GM18861 (cell line): ENCODE measurements at regions not wholly inside any gene's neighbourhood (a gene's known extent, or its start where the extent isn't known, plus 50 kb on each side); places are given as distances from the start of the nearest gene placed in this dataset.
"Not testable (repeated sequence)": the region's sequence is repeated elsewhere in the genome, so short reads cannot be mapped to it uniquely, and the experiment has no call there.

Source experiments
- ATAC-seq: cut with Tn5 transposase; IDR thresholded peaks from one replicate; pipeline ENCODE4 v1.9.1; 2021; ENCODE audit not compliant: unreplicated experiment

DNA sequence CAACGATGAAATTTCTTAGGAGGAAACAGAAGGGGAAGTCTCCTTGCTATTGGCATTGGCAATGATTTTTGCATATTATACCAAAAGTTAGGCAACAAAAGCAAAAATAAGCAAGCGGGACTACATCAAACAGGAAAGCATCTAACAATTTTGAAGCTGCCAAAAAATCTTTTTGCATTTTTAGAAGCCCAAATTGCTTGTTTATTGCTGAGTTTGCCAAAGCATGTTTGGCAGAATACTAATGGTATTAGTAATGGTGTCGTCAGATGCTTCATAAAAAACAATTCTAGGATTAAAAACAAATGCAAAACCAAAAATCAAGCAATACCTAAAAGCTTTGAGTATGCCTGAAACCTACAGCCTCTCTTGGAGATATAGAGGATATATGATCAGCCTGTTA, 80.0 kb downstream of the GALR1 start:
- ATAC-seq = no peak

- no peak for ATAC-seq
These were observed 85.2 kb downstream of the GALR1 start for GRCh38 chr18:77334876-77335275.

DNA sequence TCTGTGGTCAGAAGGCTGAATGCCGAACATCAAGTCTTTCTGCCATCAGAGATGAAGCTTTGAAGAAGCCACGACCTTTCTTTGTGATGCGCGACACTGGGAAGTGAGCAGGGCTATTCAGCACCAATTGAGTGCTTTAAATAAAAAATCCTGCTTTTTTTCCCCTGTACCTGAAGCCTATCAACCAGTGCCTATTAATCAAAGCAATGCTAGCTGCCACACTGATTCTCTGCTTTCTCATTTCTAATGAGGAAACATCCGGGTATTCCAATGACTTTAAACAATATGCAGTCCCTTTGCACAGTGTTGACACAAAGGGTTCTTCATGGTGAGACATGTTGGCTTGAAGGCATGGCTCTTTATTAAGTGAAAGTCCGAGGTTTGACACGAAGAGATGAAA, 88.0 kb downstream of the GALR1 start:
- ATAC-seq = no peak

- no peak for ATAC-seq
These were observed 89.4 kb downstream of the GALR1 start for GRCh38 chr18:77339093-77339492.

GRCh38 chr18:77339623-77340022, 90.0 kb downstream of the GALR1 start:
- no peak for ATAC-seq

DNA sequence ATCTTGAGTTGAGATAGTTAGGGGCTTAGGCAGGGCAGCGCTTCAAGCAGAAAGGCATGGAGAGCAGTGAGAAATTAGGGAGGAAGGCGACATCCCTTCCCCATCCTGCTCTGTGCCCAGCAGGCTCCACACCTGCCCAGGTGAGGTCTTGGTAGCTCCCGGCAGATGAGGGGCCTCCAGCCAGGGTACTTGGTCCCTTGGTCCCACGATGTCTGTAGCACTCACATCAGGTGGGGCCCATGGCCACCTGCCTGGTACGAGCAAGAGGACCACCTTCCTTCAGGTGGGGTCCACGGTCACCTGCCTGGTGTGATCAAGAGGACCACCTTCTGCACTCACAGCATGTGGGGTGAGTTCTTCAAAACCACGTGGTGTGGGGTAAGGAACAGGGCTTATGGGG, 91.2 kb downstream of the GALR1 start:
- no peak for ATAC-seq

DNA sequence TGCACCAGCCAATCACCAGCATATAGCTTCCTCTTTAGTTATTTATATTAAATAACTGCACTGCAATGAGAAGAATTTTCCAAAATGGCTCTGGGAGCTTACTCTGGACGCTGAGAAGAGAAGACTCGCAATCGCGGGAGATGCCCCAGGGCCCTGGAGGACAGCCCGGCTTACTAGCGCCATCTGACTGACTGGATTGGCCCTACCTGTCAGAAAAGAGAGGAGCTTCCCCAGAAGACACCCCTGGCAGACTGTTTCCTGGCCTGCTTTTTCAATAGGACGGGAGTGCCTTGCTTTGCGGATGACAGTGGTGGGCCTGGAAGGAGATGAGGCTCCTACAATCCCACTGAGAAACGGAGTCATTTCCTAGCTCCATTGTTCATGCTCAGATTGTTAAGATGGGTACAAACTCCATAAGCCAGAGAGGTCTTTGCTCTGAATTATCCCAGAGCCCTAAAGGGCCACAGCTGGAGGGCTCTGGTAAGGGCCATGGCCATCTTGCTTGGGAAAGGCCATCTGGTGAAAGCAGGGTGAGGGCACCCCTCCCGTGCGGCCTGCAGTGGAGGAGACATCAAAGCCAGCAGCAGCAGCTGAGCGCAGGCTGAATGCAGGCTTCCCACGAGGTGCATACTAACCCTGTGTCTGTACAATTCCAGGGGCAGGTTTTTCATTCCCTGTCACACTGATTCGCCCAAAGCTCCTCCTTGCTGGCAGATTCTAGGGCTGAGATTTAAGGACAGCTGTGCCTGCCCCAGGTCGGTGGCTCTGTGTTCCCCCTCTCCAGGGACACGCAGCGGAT, 92.1 kb downstream of the GALR1 start:
- ATAC-seq = no peak

- ATAC-seq = no peak
These were observed 93.1 kb downstream of the GALR1 start for GRCh38 chr18:77342736-77343135.

DNA sequence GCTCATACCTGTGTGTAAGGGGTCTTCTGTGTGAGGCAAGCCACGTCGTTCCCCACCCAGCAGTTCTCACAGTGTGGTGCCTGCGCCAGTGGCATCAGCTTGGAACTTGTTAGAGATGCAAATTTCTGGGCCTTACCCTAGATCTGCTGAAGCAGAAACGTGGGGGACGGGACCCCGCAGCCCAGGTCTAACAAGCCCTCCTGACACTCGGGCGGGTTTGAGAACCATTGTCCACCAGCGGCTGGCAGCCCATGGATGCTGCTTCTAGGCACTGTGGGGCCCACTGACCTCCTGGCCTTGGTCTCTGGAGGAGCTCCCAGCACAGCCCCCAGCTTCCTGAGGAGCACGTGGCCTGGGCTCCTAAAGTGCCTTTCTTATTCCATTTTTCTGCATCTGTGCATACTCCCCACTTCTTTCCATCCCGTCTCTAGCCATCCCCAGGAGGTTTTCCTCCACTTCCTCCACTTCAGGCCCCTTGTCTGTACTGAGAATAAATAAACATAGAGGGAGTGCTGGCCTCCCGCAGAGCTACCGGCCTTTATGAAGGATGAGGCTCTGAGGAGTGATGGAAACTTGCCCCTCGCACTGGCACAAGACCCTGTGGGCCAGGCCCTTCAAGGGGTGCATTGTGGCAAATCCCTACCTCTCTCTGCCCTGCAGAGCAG, 94.3 kb downstream of the GALR1 start:
- no peak for ATAC-seq

DNA sequence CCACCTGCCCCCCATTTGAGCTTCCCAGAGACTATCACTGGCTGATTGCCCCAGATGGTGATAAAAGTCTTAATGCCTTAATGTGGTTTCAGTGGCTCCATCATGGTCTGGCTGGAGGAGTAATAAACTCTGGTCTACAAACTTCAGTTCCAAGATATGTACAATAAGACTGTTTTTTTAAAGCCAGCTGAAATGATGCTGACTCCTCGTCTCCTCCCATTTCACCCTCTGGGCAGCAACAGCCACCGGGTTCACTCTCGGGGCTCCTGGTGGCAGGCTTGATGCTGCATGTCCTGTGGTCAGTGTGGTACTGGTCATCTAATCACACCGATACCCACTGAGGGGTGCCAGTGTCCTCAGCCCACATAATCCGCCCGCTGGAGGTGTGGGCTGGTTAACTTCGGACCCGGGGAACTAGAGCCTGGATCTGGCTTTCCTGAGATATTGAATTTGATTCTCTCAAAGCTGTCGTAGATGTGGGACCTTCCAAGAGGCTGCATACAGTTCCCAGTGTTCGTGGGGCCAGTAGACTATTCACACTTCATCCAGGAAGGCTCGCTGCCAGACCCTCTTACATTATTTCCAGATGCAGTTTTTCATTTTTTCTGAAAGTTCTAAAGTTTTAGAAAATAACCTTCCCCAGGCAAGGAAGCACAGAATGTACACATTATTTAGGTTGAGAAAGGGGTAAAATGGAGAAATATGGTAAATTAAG, 95.3 kb downstream of the GALR1 start:
- ATAC-seq = no peak

- no peak for ATAC-seq
These were observed 96.7 kb downstream of the GALR1 start for GRCh38 chr18:77346208-77346810.

- ATAC-seq = not testable (repeated sequence)
These were observed 103.7 kb downstream of the GALR1 start for GRCh38 chr18:77353349-77353748.

- peak; percentile 21 for ATAC-seq
These were observed 110.1 kb downstream of the GALR1 start for GRCh38 chr18:77359561-77360314.

DNA sequence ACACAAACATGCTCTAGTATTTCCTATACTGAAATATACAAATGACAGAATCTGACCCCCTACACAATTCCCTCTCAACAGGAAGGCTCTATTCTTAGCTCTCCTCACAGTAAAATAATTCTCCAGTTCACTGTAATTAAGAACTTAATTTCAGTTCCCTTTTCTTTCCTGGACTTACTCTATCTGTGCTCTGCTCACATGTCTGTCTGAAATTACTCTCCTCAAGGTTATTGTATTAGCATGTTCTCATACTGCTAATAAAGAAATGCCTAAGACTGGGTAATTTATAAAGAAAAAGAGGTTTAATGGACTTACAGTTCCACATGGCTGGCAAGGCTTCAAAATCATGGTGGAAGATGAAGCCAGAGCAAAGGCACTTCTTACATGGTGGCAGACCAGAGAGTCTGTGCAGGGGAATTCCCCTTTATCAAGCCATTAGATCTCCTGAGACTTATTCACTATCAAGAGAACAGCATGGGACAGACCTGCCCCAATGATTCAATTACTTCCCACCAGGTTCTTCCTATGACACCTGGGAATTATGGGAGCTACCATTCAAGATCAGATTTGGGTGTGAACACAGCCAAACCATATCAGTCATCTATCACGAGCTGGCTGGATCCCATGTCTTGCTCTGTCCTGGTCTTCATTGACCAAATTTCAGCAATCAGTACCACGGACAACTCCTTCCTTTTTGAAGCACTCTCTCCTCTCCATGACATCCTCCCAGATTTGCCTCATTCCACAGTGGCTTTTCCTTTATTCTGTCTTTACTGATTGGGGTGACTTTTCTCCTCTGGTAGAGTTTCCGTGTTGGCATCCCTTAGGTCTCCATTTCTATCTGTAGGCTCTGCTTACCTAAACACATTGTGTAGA, 110.9 kb downstream of the GALR1 start:
- ATAC-seq = peak; percentile 55

GRCh38 chr18:77361382-77361781, 111.7 kb downstream of the GALR1 start:
- no peak for ATAC-seq

- ATAC-seq = no peak
These were observed 116.0 kb downstream of the GALR1 start for GRCh38 chr18:77365667-77366066.

GRCh38 chr18:77366067-77366719, 116.5 kb downstream of the GALR1 start:
- ATAC-seq = no peak

DNA sequence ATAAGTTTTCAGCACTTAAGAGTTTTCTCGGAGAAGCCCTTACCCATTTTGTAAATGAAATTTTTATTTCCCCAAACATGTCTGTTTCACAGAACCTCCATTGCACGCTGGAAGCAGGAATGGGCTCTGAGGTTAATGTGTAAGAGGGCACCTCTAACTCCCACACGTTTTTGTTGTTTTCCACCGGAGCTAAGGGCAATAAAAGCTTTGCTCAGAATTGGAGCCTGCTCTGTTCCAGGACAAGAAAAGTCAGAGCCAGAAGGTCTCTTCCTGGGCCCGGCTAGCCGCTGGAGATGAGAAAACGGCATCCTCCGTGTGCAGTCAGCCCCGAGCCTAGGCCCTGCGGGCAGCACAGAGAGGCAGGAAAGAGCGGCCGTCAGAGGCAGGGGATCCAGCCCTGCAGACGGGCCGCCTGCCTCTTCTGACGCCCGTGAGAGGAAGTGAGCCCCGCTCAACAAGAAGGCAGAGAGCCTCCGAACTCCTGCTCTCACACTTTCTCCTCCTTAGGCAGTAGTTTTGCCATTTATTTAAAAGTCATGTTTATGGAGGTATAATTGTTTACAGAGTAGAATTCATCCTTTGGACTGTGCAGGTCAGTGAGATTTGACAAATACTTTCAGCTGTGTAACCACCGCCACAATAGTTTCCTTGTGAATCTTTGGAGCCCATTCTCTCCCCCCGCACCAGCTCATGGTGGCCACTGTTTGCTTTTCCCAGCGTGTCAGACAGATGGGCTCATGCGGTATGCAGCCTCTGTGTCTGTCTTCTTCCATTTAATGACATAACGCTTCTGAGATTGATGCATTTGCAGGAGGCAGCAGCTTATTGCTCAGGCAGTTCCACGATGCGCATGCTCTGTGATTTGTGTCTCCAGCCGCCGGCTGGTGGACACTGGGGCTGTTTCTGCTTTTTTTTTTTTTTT, 117.3 kb downstream of the GALR1 start:
- ATAC-seq = no peak
